T-cell (primary cell): ENCODE measurements at regions not wholly inside any gene's neighbourhood (a gene's known extent, or its start where the extent isn't known, plus 50 kb on each side); places are given as distances from the start of the nearest gene placed in this dataset.

ENCODE experiments used
- ATAC-seq, 4 experiments: fragments of 200-7000 bp in 3 of 4; fragments of 150-1000 bp in 1 of 4; cut with Tn5 transposase; replicated peaks in 1 of 4; 1 replicate in 3 of 4; 2 replicates in 1 of 4; pipeline ENCODE4 v1.10.0; 2021; ENCODE audit warnings: moderate library complexity in 3 of 4, mild to moderate bottlenecking in 2 of 4, moderate number of reproducible peaks in 1 of 4
- CTCF ChIA-PET, 2 donors: fragments of 300-600 bp; sonication (Branson Sonifier 250); formaldehyde crosslinking; loops; one replicate each; lab custom pipeline; 2022; ENCODE audit warnings: antibody characterized with exemption in 2 of 2; lab: Charles Lee
- POLR2A ChIA-PET, 2 donors: fragments of 300-600 bp; sonication (Branson Sonifier 250); formaldehyde crosslinking; loops; one replicate each; lab custom pipeline; 2022; ENCODE audit warnings: antibody characterized with exemption in 2 of 2; lab: Charles Lee
- DNase-seq, 35 experiments: peaks; one replicate each; pipeline versions ENCODE4 v3.0.0 to v3.0.0-alpha.2; 2013 to 2023
- H3K27ac ChIP-seq: one replicate; pipeline ENCODE4 v1.5.1; 2013; ENCODE audit warnings: low read length
- H3K27me3 ChIP-seq, 2 experiments: replicated peaks in 1 of 2; 1 replicate in 1 of 2; 2 replicates in 1 of 2; pipeline versions ENCODE4 v1.6.1 to v1.7.0; 2013; ENCODE audit warnings: low read length in 1 of 2, mixed read lengths in 1 of 2; ENCODE audit not compliant: control insufficient read depth in 2 of 2, insufficient read depth in 2 of 2; ENCODE audit errors: extremely low read depth in 1 of 2
- H3K36me3 ChIP-seq, 2 donors: 1 replicate in 1 of 2; 2 replicates in 1 of 2; pipeline versions ENCODE4 v1.6.1 to v1.7.0; 2013; ENCODE audit warnings: low read length in 1 of 2; ENCODE audit not compliant: control insufficient read depth in 2 of 2, insufficient read depth in 1 of 2; ENCODE audit errors: extremely low read depth in 1 of 2
- H3K4me1 ChIP-seq, 2 experiments: 1 replicate in 1 of 2; 2 replicates in 1 of 2; pipeline versions ENCODE4 v1.6.1 to v1.7.0; 2013; ENCODE audit warnings: low read length in 2 of 2, mixed read lengths in 1 of 2; ENCODE audit not compliant: insufficient read depth in 2 of 2, control insufficient read depth in 1 of 2; ENCODE audit errors: extremely low read depth in 1 of 2
- H3K4me3 ChIP-seq, 2 donors: 1 replicate in 1 of 2; 2 replicates in 1 of 2; pipeline versions ENCODE4 v1.5.1 to v1.7.0; 2013; ENCODE audit warnings: mild to moderate bottlenecking in 2 of 2, low read length in 1 of 2, moderate library complexity in 1 of 2; ENCODE audit not compliant: control insufficient read depth in 1 of 2; ENCODE audit errors: extremely low read depth in 1 of 2
- H3K9me3 ChIP-seq: 2 replicates; pipeline ENCODE4 v1.7.0; 2013
- H3K27ac Mint-ChIP-seq, 2 donors: one replicate each; pipeline ENCODE4 v1.8.0; 2020 to 2021; ENCODE audit warnings: mild to moderate bottlenecking in 2 of 2, mixed read lengths in 2 of 2
- H3K27me3 Mint-ChIP-seq, 2 donors: one replicate each; pipeline ENCODE4 v1.8.0; 2021 to 2022; ENCODE audit warnings: mixed read lengths in 2 of 2
- H3K36me3 Mint-ChIP-seq: one replicate; pipeline ENCODE4 v1.8.0; 2021; ENCODE audit warnings: mixed read lengths
- H3K4me1 Mint-ChIP-seq, 3 donors: one replicate each; pipeline ENCODE4 v1.8.0; 2020 to 2022; ENCODE audit warnings: mixed read lengths in 3 of 3, mild to moderate bottlenecking in 1 of 3
- H3K4me3 Mint-ChIP-seq, 3 donors: one replicate each; pipeline ENCODE4 v1.8.0; 2020 to 2022; ENCODE audit warnings: mild to moderate bottlenecking in 3 of 3, mixed read lengths in 3 of 3, moderate library complexity in 3 of 3
- H3K9me3 Mint-ChIP-seq, 3 donors: one replicate each; pipeline ENCODE4 v1.8.0; 2020 to 2022; ENCODE audit warnings: mixed read lengths in 3 of 3
- WGBS: methylation state at CpG from one replicate; pipeline ENCODE4 v1.1.5; 2013; ENCODE audit warnings: missing lambda C conversion rate; ENCODE audit not compliant: insufficient coverage; 5-methylcytosine and 5-hydroxymethylcytosine counted together

- H3K27me3 Mint-ChIP-seq, result peaks cover 0 to 3% of the 10 kb centered on the region in 2 donors
- Histone ChIP-seq H3K9me3 (no peaks in the 10 kb centered on the region), H3K27me3 (no peaks in the 10 kb centered on the region), H3K36me3 (no peaks in the 10 kb centered on the region), H3K4me1 (no peaks in the 10 kb centered on the region), H3K4me3 (no peak overlapping the region), H3K27ac (no peak overlapping the region)
- H3K4me3 Mint-ChIP-seq, result no peak overlapping the region
- ChIA-PET CTCF (interaction anchor here in 1 of 2 donors (0.5 kb wide), 1 partner anchor 783 kb away, joined by 3 read pairs; no protein-coding TSS in a partner anchor), POLR2A (no interaction called here)
- H3K36me3 Mint-ChIP-seq, result no peaks in the 10 kb centered on the region
- 83% methylated on average over 4 of the region's 9 CpGs for WGBS
- H3K4me1 Mint-ChIP-seq, result no peaks in the 10 kb centered on the region
- peaks cover 4 to 13% (median 9%) of the 10 kb centered on the region in 3 donors for H3K9me3 Mint-ChIP-seq
- no peak overlapping the region for H3K27ac Mint-ChIP-seq
- DNase-seq (no peak), ATAC-seq (no peak)
Observed at GRCh38 chr1:242723044-242723716, 198.7 kb upstream of the PLD5 start.

- H3K9me3 ChIP-seq, result no peaks in the 10 kb centered on the region
- Mint-ChIP-seq H3K27me3 (peaks cover under 1 to 2% of the 10 kb centered on the region in 2 donors), H3K9me3 (peaks cover 9 to 15% (median 13%) of the 10 kb centered on the region in 3 donors), H3K36me3 (no peaks in the 10 kb centered on the region), H3K4me1 (no peaks in the 10 kb centered on the region), H3K27ac (no peak overlapping the region), H3K4me3 (no peak overlapping the region)
- no peak for DNase-seq
- H3K4me3 ChIP-seq, result no peak overlapping the region
- no peaks in the 10 kb centered on the region for H3K27me3 ChIP-seq
- H3K36me3 ChIP-seq, result no peaks in the 10 kb centered on the region
- POLR2A ChIA-PET, result no interaction called here
- 75% methylated on average over 4 of the region's 6 CpGs for WGBS
- H3K27ac ChIP-seq, result no peak overlapping the region
- CTCF ChIA-PET, result no interaction called here
- ATAC-seq, result no peak
- no peaks in the 10 kb centered on the region for H3K4me1 ChIP-seq
Observed at GRCh38 chr1:242718967-242719366, 194.5 kb upstream of the PLD5 start.

GRCh38 chr1:242712248-242712647, 187.8 kb upstream of the PLD5 start:
- ATAC-seq (no peak), DNase-seq (no peak)
- Histone ChIP-seq H3K36me3 (no peaks in the 10 kb centered on the region), H3K27ac (no peak overlapping the region), H3K27me3 (no peaks in the 10 kb centered on the region), H3K4me3 (no peak overlapping the region), H3K9me3 (no peaks in the 10 kb centered on the region), H3K4me1 (no peaks in the 10 kb centered on the region)
- Mint-ChIP-seq H3K27me3 (peaks cover 0 to 2% of the 10 kb centered on the region in 2 donors), H3K27ac (no peak overlapping the region), H3K4me3 (no peak overlapping the region), H3K36me3 (no peaks in the 10 kb centered on the region), H3K9me3 (peaks cover 4 to 13% (median 5%) of the 10 kb centered on the region in 3 donors), H3K4me1 (no peaks in the 10 kb centered on the region)
- ChIA-PET POLR2A (interaction anchor here in 1 of 2 donors (0.5 kb wide), 1 partner anchor 47 kb away, joined by 7 read pairs; no protein-coding TSS in a partner anchor), CTCF (no interaction called here)
- WGBS, result 66% methylated on average over 4 of the region's 4 CpGs

- Mint-ChIP-seq H3K27me3 (peaks cover 0 to 2% of the 10 kb centered on the region in 2 donors), H3K4me3 (no peak overlapping the region), H3K27ac (no peak overlapping the region), H3K4me1 (no peaks in the 10 kb centered on the region), H3K36me3 (no peaks in the 10 kb centered on the region), H3K9me3 (peaks cover 4 to 14% (median 5%) of the 10 kb centered on the region in 3 donors)
- Histone ChIP-seq H3K4me1 (no peaks in the 10 kb centered on the region), H3K36me3 (no peaks in the 10 kb centered on the region), H3K4me3 (no peak overlapping the region), H3K27ac (no peak overlapping the region), H3K9me3 (no peaks in the 10 kb centered on the region), H3K27me3 (no peaks in the 10 kb centered on the region)
- ATAC-seq, result no peak
- POLR2A ChIA-PET, result no interaction called here
- DNase-seq, result no peak
- WGBS, result no CpG with 5 or more reads among the region's 1 CpG
- CTCF ChIA-PET, result no interaction called here
Observed at GRCh38 chr1:242710847-242711246, 186.3 kb upstream of the PLD5 start.

- DNase-seq (no peak), ATAC-seq (no peak)
- no peaks in the 10 kb centered on the region for H3K4me1 ChIP-seq
- WGBS, result 100% methylated on average over 3 of the region's 4 CpGs
- POLR2A ChIA-PET, result interaction anchor here in 1 of 2 donors (0.6 kb wide), 1 partner anchor 65 kb away, joined by 3 read pairs; no protein-coding TSS in a partner anchor
- no peaks in the 10 kb centered on the region for H3K4me1 Mint-ChIP-seq
- no peak overlapping the region for H3K27ac ChIP-seq
- CTCF ChIA-PET, result no interaction called here
- peaks cover 0 to 2% of the 10 kb centered on the region in 2 donors for H3K27me3 Mint-ChIP-seq
- H3K4me3 ChIP-seq, result no peak overlapping the region
- H3K36me3 Mint-ChIP-seq, result no peaks in the 10 kb centered on the region
- no peak overlapping the region for H3K27ac Mint-ChIP-seq
- no peaks in the 10 kb centered on the region for H3K36me3 ChIP-seq
- no peaks in the 10 kb centered on the region for H3K9me3 ChIP-seq
- no peak overlapping the region for H3K4me3 Mint-ChIP-seq
- no peaks in the 10 kb centered on the region for H3K27me3 ChIP-seq
- H3K9me3 Mint-ChIP-seq, result peaks cover 4 to 14% (median 5%) of the 10 kb centered on the region in 3 donors
Observed at GRCh38 chr1:242710286-242710685, 185.8 kb upstream of the PLD5 start.

GRCh38 chr1:242703467-242703866, 179.0 kb upstream of the PLD5 start:
- no peaks in the 10 kb centered on the region for H3K36me3 ChIP-seq
- no peaks in the 10 kb centered on the region for H3K27me3 ChIP-seq
- ATAC-seq (no peak), DNase-seq (no peak)
- Mint-ChIP-seq H3K36me3 (no peaks in the 10 kb centered on the region), H3K27ac (no peak overlapping the region), H3K4me1 (no peaks in the 10 kb centered on the region), H3K27me3 (peaks cover 0 to 4% of the 10 kb centered on the region in 2 donors), H3K9me3 (peaks cover 0 to 4% (median 0%) of the 10 kb centered on the region in 3 donors), H3K4me3 (no peak overlapping the region)
- ChIA-PET CTCF (no interaction called here), POLR2A (no interaction called here)
- no peak overlapping the region for H3K27ac ChIP-seq
- no peaks in the 10 kb centered on the region for H3K4me1 ChIP-seq
- H3K9me3 ChIP-seq, result no peaks in the 10 kb centered on the region
- no peak overlapping the region for H3K4me3 ChIP-seq
- 100% methylated on average over 1 of the region's 2 CpGs for WGBS
